Lower lobe of right lung (tissue), 2 donors: ENCODE measurements at regions not wholly inside any gene's neighbourhood (a gene's known extent, or its start where the extent isn't known, plus 50 kb on each side); places are given as distances from the start of the nearest gene placed in this dataset.

Experiments
- ATAC-seq, 2 donors: fragments of 200-7000 bp; cut with Tn5 transposase; one replicate each; pipeline ENCODE4 v1.9.1; 2020 to 2022; ENCODE audit warnings: mild to moderate bottlenecking in 2 of 2, moderate library complexity in 2 of 2
- DNase-seq: peaks from one replicate; pipeline ENCODE4 v3.0.0-alpha.2; 2020
- H3K27ac ChIP-seq: fragments of 200-600 bp; one replicate; pipeline ENCODE4 v1.8.0; 2022
- H3K27me3 ChIP-seq: fragments of 200-600 bp; one replicate; pipeline ENCODE4 v1.8.0; 2022; ENCODE audit warnings: low read depth
- H3K36me3 ChIP-seq: fragments of 200-600 bp; one replicate; pipeline ENCODE4 v1.8.0; 2022; ENCODE audit warnings: mild to moderate bottlenecking
- H3K4me1 ChIP-seq: fragments of 200-600 bp; one replicate; pipeline ENCODE4 v1.8.0; 2022
- H3K4me3 ChIP-seq: fragments of 200-600 bp; one replicate; pipeline ENCODE4 v1.8.0; 2022; ENCODE audit warnings: mild to moderate bottlenecking
- H3K9me3 ChIP-seq: fragments of 200-600 bp; one replicate; pipeline ENCODE4 v1.8.0; 2022
- intact Hi-C: fragments of 100-400 bp; cut with DNase I; formaldehyde crosslinking; loops from one replicate; pipeline ENCODE4 v1.11.0; 2022
- TF ChIP-seq, protein P1 (sequence below): fragments of 200-600 bp; IDR thresholded peaks from one replicate; pipeline ENCODE4 v1.8.0; 2022; ENCODE audit warnings: antibody characterized with exemption, mild to moderate bottlenecking
- donor health status: DM: no; HTN: yes; CAD: no; lungs with severe emphysema.

DNA sequence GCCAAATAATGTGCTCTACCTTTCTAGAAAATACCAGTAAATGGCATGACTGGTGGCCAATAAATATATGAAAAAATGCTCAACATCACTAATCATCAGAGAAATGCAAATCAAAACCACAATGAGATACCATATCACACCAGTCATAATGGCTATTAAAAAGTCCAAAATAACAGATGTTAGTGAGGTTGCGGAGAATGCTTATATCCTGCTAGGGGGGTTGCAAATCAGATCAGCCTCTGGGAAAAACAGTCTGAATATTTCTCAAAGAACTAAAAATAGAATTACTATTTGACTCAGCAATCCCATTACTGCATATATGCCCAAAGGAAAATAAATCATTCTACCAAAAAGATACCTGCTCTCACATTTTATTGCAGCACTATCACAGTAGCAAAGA is 115.1 kb downstream of the RASGEF1B start:
- H3K27me3 ChIP-seq, result no peaks in the 10 kb centered on the region
- no peak overlapping the region for H3K4me3 ChIP-seq
- H3K27ac ChIP-seq, result no peak overlapping the region
- TF ChIP-seq, protein P1, sequence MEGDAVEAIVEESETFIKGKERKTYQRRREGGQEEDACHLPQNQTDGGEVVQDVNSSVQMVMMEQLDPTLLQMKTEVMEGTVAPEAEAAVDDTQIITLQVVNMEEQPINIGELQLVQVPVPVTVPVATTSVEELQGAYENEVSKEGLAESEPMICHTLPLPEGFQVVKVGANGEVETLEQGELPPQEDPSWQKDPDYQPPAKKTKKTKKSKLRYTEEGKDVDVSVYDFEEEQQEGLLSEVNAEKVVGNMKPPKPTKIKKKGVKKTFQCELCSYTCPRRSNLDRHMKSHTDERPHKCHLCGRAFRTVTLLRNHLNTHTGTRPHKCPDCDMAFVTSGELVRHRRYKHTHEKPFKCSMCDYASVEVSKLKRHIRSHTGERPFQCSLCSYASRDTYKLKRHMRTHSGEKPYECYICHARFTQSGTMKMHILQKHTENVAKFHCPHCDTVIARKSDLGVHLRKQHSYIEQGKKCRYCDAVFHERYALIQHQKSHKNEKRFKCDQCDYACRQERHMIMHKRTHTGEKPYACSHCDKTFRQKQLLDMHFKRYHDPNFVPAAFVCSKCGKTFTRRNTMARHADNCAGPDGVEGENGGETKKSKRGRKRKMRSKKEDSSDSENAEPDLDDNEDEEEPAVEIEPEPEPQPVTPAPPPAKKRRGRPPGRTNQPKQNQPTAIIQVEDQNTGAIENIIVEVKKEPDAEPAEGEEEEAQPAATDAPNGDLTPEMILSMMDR, result no peak
- no peaks in the 10 kb centered on the region for H3K9me3 ChIP-seq
- no peaks in the 10 kb centered on the region for H3K4me1 ChIP-seq
- no peaks in the 10 kb centered on the region for H3K36me3 ChIP-seq
- intact Hi-C loops, result no loop called here
- DNase-seq, result no peak
- ATAC-seq, result no peak

DNA sequence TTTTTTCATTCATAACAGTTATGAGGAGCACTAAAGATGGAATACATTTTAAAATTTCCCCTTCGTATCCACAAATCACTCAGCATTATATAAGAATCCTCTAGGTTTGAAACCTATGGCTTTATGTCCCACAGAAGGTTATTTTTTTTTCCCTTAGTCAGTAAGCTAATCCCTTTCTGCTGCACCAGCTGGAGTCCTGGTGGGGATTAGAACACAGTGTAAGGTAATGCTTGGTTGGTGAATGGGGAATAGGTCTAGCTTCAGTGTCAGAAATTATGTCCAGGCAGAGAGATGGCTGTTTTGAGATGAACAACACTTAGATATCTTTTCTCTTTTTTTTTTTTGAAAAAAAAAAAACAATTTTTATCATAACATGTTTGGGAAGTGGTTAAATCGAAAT is 116.6 kb downstream of the RASGEF1B start:
- H3K9me3 ChIP-seq, result no peaks in the 10 kb centered on the region
- ATAC-seq (no peak), DNase-seq (no peak)
- intact Hi-C loops, result no loop called here
- no peak overlapping the region for H3K27ac ChIP-seq
- H3K4me1 ChIP-seq, result no peaks in the 10 kb centered on the region
- TF ChIP-seq, protein P1, result no peak
- no peaks in the 10 kb centered on the region for H3K27me3 ChIP-seq
- H3K36me3 ChIP-seq, result no peaks in the 10 kb centered on the region
- H3K4me3 ChIP-seq, result no peak overlapping the region

DNA sequence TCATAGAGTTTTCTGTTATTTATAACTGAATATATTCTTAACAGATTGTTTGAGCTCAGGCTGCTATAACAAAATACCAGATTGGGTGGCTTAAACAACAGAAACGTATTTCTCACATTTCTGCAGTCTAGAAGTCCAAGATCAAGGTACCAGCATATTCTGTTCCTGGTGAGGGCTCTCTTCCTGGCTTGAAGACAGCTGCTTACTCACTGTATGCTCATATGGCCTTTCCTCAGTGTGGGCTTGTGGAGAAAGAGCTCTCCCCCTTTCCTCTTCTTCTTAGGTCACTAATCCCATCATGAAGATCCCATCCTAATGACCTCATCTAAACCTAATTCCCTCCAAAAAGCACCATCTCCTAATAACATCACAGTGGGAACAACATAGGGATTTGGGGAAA is 117.8 kb downstream of the RASGEF1B start:
- Histone ChIP-seq H3K4me1 (no peaks in the 10 kb centered on the region), H3K27ac (no peak overlapping the region), H3K36me3 (no peaks in the 10 kb centered on the region), H3K27me3 (no peaks in the 10 kb centered on the region), H3K9me3 (no peaks in the 10 kb centered on the region), H3K4me3 (no peak overlapping the region)
- ATAC-seq (no peak), DNase-seq (no peak)
- TF ChIP-seq, protein P1, result no peak
- intact Hi-C loops, result loop anchor here (5.0 kb wide), 1 partner anchor 282 kb away; no protein-coding TSS in a partner anchor

DNA sequence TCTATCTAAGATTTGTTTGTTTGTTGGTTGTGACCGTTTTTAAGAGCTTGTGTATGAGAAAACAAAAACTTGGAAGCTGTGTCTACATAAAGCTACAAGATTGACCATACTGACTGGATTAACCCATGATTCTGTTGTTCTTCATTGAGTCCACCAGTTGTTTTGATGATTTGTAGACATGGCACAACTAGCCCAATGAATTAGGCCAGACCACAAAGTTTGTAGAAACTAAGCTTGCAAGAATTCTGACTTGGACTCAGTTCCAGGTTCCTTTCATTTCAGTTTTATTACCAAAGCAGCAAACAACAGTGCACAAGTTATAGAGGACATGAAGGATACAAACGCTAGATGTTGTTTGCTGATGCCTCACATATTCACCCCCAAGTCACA is 119.3 kb downstream of the RASGEF1B start:
- H3K27me3 ChIP-seq, result no peaks in the 10 kb centered on the region
- intact Hi-C loops, result loop anchor here (5.0 kb wide), 1 partner anchor 280 kb away; no protein-coding TSS in a partner anchor
- TF ChIP-seq, protein P1, result no peak

DNA sequence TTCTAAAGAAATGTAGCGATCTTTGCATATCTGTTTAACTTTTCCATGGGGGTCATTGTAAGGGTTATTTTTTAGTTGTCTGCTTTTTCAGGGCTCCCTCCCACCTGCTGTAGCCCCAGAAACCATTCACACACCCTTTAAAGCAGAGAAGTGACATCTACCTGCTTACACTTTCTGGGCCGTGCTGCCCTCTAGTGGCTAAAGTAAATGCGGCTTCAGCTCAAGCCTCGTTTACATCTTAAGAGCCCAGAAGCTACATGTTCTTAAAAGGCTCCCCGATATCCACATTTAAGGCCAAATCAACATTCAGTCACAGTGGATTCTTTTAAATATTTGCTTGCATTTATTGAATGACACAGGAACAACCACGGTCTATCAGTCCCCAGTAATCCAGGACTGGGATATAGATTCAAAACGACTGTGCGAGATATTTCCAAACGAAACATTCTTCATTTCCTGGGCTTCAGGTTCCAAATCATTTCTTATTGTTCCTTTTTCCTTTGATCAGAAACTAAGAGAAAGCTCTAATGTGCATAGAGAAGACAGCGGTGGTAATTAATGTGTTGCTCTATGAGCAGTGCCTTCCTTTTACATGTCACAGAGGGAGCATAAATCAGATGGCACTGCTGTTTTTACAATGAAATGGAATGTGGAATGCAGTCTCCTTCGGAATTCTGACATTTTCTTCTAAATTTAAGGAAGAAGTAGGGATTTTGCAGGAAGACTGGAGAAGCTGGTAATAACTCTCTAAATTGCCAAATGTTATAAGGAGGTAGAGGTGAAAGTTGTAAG is 119.9 kb downstream of the RASGEF1B start:
- no peak overlapping the region for H3K27ac ChIP-seq
- TF ChIP-seq, protein P1, result peak; percentile 87
- ATAC-seq, result peak; percentile 78 to 88
- DNase-seq, result peak; percentile 70
- H3K9me3 ChIP-seq, result no peaks in the 10 kb centered on the region
- no peaks in the 10 kb centered on the region for H3K4me1 ChIP-seq
- no peaks in the 10 kb centered on the region for H3K27me3 ChIP-seq
- no peaks in the 10 kb centered on the region for H3K36me3 ChIP-seq
- H3K4me3 ChIP-seq, result no peak overlapping the region
- intact Hi-C loops, result loop anchor here (5.0 kb wide), 1 partner anchor 280 kb away; no protein-coding TSS in a partner anchor

More for the DNA sequence above, 119.3 kb downstream of the RASGEF1B start:
- no peaks in the 10 kb centered on the region for H3K4me1 ChIP-seq
- no peaks in the 10 kb centered on the region for H3K36me3 ChIP-seq
- H3K27ac ChIP-seq, result no peak overlapping the region
- no peaks in the 10 kb centered on the region for H3K9me3 ChIP-seq
- H3K4me3 ChIP-seq, result no peak overlapping the region
- DNase-seq (no peak), ATAC-seq (no peak)
